ENCODE measurements at regions not wholly inside any gene's neighbourhood (a gene's known extent, or its start where the extent isn't known, plus 50 kb on each side); places are given as distances from the start of the nearest gene placed in this dataset.

DNA sequence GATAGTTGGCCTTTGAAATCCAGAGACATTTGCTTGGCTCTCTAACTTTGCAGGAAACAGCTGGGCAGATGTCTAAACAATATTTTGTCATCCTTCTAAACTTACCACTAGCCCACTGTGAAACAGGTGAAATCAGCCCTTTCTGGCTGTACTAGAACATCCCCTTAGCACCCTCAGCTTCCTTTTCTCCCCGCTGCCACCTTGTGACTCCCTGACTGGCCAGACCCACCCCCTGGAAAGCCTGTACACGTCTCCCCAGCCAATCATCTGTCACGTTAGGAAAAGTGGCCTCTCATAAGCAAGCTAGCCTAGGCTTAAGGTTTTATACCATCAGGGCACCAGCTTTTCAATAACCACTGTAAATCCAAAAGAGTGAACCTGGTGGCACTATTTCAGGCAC, 88.6 kb upstream of the E2F3 start:
- DNase-seq (ENCODE audit: low spot score): no peak

DNA sequence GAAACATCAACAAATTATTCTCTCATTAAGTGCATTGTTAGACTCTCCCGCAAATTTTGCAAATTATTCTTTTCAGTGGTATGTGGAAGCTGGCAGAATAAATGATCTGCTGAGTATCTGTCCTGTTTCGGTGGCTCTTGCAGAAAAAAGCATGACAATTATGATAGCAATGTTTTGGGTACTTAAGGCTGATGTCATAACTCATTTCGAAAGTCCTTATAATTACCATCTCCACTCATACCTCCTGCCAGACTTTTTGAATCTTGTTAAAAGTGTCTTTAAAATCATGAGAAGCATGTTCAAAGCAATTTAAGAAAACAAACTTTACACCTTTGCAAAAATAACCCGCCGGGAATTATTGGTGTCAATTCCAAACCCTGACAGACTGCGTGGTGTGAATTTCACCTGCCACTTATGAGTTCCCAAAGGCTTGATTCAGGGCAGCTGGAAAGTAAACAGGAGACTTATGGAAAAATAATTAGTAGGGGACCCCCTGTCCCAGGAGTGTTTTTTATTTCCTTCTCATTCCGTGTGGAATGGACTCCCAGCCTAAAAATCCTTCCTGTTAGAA, 87.6 kb upstream of the E2F3 start:
- DNase-seq (ENCODE audit: low spot score): no peak

GRCh38 chr6:20314866-20315845, 86.5 kb upstream of the E2F3 start:
- DNase-seq (ENCODE audit: low spot score): no peak

DNA sequence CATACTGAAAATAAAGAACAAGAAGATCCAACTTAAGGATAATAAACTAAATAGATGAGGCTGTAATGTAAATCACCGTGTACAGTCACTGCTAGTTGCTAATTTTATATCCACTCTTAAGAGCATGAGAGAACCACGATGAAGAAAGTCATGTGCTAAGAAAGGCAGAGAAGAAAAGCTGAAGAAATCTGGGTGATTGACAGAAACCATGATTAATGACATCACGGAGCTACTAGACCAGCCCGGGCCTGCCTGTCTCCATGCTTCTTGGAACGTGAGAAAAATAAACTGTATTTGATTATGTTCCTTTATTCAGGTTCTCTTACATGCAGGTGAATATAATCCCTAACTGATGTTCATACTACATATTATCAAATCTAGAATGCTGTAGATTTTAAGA, 84.2 kb upstream of the E2F3 start:
- no peak for DNase-seq (ENCODE audit: low spot score)

DNA sequence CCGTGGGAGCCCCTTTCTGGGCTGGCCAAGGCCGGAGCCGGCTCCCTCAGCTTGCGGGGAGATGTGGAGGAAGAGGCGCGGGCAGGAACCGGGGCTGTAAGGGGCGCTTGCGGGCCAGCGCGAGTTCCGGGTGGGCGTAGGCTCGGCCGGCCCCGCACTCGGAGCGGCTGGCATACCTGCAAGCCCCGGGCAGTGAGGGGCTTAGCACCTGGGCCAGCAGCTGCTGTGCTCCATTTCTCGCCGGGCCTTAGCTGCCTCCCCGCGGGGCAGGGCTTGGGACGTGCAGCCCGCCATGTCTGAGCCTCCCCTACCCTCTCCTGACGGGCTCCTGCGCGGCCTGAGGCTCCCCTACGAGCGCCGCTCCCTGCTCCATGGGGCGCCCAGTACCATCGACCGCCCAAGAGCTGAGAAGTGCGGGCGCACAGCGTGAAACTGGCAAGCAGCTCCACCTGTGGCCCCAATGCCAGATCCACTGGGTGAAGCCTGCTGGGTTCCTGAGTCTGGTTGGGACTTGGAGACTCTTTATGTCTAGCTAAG, 82.8 kb upstream of the E2F3 start:
- DNase-seq (ENCODE audit: low spot score): no peak

- no peak for DNase-seq (ENCODE audit: low spot score)
These were observed 81.9 kb upstream of the E2F3 start for GRCh38 chr6:20319520-20320357.

DNA sequence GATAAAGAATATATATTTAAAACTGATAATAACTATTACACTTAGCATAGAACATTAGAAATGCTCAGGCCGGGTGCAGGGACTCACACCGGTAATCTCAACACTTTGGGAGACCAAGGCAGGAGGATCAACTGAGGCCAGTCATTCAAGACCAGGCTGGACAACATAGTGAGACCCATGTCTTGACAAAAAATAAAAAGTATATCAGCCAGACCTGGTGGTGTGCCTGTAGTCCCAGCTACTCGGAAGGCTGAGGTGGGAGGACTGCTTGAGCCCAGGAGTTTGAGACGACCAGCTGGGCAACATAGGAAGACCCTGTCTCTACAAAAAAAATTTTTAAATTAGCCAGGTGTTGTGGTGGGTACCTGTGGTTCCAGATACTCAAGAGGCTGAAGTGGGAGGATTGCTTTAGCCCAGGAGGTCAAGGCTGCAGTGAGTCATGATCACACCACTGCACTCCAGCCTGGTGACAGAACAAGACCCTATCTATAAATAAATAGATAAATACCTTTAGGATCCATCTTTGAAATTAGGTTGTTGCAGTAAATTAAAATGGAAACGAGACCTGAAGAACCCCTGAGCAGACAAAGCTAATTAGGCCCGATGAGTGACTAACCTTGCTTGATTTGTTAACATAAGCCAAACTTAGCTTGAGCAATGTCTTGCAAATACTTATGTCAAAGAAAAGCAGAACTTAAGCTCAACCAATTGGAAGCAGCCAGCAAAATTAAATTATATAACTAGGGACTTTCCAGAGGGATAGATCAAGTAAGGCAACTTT, 75.8 kb upstream of the E2F3 start:
- no peak for DNase-seq (ENCODE audit: low spot score)

DNA sequence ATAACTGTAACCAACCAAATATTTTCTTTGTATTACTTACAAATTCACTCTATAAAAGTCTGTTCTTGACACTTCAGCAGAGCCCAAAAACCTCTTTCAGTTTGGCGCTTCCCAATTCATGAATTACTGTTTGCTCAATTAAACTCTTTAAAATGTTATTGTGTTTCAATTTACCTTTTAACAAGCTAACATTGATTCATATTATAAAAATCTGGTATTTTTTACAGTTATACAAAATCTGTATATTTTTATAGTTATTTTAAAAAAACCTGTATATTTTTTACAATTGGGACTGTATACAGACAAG, 75.3 kb upstream of the E2F3 start:
- DNase-seq (ENCODE audit: low spot score): no peak

DNA sequence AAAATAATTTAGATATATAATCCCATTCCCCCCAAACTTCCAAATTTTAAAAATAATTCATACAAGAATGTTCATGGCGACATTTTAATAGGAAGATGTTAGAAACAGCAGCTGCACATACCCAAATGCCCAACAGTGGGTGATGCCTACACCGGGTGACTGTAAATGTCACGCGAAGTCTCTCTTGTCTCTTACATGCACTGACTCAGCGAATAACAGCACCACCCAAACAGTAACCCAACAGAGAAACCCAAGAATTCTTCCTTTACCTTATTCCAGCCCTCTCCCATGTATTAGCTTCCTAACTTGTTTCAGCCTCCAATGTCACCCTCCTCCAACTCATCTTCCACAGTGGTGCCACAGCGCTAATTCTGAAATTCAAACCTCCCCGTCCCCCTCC, 74.5 kb upstream of the E2F3 start:
- no peak for DNase-seq (ENCODE audit: low spot score)

DNA sequence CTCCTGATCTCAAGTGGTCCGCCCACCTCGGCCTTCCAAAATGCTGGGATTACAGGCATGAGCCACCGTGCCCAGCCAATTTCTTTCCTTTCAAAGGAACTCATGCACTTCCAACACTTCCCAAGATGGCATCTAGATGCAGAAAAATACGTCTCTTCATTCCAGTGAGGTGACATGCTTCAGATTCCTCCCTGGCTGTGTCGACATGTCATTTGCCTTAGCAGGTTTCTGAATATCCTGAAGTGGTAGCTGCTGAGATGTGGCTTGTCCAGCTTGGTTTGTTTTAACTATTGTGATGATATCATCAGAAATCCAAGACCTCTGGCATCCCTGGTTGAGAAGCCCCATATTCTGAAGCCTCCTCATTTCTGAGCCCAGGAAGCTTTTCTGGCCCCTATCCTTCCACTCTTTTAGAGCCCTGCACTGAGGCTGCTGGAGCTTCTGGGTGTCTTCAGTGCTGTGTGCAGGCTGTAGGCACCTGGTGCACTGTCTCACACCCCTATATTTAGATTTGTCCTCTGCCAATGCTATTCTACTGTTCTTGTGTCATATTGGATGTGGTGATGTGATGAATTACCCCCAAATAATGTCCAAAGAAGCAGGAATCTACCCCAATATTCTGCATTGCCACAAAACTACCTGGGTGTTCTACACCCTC, 73.3 kb upstream of the E2F3 start:
- DNase-seq (ENCODE audit: low spot score): no peak

- DNase-seq (ENCODE audit: low spot score): no peak
These were observed 72.8 kb upstream of the E2F3 start for GRCh38 chr6:20328924-20329300.

- DNase-seq (ENCODE audit: low spot score): no peak
These were observed 70.6 kb upstream of the E2F3 start for GRCh38 chr6:20331042-20331441.

DNA sequence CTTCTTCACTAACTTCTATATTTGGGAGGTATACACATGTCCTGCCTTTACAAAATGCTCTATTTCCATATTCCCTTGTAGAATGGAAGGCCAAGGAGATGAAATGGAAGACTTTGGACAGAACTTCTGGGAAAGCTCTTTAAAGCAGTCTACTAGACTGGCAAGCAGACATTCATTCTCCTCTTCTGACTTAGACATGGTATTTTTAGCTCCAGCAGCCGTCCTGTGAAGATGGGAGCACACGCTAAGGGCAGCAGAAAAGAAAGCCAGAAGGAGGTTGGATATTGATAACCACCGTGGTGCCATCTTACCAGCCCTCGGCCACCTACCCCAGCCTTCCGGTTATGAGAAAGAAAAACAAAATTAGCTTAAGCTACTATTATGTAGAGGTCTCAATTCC, 70.1 kb upstream of the E2F3 start:
- no peak for DNase-seq (ENCODE audit: low spot score)

DNA sequence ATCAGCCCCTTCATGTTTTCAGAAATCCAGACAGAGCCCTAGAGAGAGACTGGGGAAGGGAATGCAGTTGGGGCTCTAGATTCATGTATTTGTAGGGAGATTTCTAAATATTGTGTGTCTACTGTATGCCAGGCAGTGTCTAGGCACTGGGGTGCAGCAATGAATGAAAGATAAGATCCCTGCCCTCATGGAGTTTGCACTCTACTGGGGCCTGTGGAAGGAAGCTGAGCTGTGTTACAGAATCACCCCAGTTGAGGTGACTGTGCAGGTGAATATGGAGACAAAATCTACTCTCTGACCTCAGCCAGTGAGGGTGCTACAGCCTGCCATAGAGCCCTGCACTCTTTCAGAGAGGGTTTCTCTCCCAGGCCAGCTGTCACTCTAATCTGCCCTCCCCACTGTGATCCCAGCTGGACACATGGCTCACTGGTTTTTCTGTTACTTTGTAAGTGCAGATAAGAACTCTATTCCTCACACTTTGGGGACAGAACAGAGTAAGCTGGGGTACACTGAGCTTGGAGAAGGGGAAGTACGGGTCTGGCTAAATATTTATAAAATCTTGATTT, 69.2 kb upstream of the E2F3 start:
- no peak for DNase-seq (ENCODE audit: low spot score)

DNA sequence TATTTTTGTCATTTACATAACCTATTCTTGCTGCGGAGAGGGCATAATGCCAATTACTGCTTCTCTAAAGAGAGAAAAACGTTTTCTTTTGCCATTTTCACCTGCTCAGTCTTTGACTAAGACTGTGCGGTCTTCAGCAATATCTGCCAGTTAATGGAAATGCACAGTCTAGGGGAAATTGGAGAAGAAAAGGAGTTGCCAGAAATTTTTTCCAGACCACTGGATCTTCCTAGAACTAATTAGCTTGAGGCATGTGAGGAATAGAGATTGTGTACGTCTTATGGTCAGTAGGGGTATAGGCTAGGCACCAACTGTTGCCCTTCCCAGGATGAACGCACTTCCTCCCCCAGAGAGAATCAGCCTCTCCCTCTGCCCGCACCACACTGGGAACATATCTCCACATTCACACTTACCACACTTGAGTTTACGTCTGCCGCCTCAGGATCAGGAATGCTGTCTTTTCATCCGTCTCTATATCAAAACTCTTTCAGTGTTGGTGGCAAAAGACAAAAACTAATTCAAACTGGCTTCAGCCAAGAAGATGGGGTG, 67.9 kb upstream of the E2F3 start:
- no peak for DNase-seq (ENCODE audit: low spot score)

DNA sequence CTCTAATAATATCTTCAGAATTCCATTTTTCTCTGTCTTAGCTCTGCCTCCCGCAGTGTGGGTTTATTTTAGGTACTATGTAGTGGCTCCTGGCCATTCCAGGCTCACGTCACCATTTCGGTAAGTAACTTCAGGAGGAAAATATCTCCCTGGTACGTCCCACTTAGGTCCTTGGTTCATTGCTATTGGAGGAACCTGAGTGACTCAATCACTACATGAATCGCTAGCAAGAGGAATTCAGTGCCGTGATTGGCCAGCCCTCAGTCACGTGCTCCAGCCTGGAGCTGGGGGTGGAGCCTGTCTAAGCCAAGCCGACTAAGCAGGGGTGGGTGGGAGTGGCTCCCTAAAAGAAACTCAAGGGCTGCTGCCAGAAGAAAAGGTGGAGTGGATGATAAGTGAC, 67.3 kb upstream of the E2F3 start:
- DNase-seq (ENCODE audit: low spot score): no peak

DNA sequence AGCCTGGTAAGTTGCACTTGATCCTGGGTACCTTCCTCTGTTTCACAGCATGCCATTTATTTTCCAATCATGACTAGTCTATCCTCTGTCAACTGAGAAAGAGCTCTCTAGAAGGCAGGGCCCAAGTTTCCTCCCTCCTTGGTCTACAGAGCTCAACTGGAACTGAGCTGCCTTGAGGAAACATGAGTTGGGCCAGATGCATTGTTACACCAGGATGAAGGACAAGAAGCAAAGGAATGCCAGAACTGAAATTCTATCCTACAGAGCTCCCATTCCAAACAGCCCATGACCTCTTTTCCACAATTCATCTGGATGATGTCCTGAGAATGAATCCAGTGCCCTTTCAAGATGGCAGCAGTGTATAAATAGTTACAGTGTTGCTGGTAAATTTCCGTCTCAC, 66.7 kb upstream of the E2F3 start:
- no peak for DNase-seq (ENCODE audit: low spot score)

DNA sequence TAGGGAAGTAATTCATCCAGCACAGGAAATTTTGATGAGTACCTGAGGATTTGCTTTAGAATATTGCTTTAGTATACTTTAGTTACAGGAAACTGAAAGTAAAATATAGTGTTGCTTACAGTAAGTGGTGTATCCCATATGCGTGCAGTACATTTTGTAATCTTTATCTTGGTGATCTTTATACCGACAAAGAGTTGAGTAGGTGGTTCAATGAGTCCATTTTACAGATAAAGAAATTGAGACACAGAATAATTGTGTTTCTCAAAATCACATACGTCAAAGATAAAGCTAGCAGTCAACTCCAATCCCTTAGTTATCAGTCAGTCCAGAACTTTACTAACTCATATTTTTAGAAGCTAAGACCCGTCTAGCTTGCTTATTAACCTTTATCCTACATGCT, 65.8 kb upstream of the E2F3 start:
- DNase-seq (ENCODE audit: low spot score): no peak

GRCh38 chr6:20338156-20338555, 63.5 kb upstream of the E2F3 start:
- DNase-seq (ENCODE audit: low spot score): no peak

GRCh38 chr6:20340068-20340848, 61.4 kb upstream of the E2F3 start:
- no peak for DNase-seq (ENCODE audit: low spot score)
